ENCODE measurements at regions not wholly inside any gene's neighbourhood (a gene's known extent, or its start where the extent isn't known, plus 50 kb on each side); places are given as distances from the start of the nearest gene placed in this dataset.

DNA sequence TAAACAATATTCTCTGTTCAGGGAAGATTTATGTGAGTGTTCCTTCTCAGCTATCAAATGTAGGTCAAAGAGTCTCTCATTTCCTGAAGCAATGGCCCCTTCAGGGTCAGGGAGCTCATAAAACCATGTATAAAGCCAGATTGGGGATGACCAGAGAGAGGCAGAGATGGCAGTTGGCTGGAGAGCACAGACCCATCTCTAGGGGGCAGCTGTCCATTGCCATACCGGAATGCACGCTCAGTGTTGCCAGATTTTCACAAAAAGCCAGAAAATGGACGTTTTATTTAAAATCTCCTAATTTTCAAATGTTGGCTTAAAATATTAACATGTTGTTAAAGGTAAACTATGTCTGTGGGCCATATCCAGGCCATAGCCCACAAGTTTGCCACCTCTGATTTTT is 1920.7 kb upstream of the CELF4 start:
- H3K27ac ChIP-seq, result no peak overlapping the region
- TF ChIP-seq, protein P1, sequence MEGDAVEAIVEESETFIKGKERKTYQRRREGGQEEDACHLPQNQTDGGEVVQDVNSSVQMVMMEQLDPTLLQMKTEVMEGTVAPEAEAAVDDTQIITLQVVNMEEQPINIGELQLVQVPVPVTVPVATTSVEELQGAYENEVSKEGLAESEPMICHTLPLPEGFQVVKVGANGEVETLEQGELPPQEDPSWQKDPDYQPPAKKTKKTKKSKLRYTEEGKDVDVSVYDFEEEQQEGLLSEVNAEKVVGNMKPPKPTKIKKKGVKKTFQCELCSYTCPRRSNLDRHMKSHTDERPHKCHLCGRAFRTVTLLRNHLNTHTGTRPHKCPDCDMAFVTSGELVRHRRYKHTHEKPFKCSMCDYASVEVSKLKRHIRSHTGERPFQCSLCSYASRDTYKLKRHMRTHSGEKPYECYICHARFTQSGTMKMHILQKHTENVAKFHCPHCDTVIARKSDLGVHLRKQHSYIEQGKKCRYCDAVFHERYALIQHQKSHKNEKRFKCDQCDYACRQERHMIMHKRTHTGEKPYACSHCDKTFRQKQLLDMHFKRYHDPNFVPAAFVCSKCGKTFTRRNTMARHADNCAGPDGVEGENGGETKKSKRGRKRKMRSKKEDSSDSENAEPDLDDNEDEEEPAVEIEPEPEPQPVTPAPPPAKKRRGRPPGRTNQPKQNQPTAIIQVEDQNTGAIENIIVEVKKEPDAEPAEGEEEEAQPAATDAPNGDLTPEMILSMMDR (IDR thresholded peaks at IDR 0.05), result no peak
- TF ChIP-seq POLR2A (IDR thresholded peaks at IDR 0.05), result no peak
- no peaks in the 10 kb centered on the region for H3K36me3 ChIP-seq
- no peaks in the 10 kb centered on the region for H3K27me3 ChIP-seq
- no peak overlapping the region for H3K4me3 ChIP-seq
- H3K4me1 ChIP-seq, result no peaks in the 10 kb centered on the region
- H3K9me3 ChIP-seq, result no peaks in the 10 kb centered on the region
- DNase-seq, result no peak

DNA sequence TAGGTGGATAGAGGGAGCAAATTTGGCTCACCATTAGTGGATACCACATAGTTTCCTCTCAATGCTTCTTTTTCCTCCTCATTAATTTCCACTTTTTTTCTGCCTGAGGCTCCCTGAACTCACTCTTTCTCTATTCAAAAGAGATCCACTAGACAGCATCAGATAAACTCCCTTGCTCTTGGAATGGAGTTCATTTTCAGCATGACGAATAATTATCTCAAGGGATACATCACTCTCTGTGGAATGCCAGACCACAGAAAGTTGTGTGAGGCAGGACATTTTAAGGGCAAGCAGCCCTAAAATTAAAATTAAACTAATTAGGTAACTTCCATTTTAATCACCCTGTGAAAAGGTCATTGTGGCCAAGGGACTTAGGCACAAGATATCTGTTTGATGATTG is 1920.1 kb upstream of the CELF4 start:
- H3K36me3 ChIP-seq, result no peaks in the 10 kb centered on the region
- H3K9me3 ChIP-seq, result no peaks in the 10 kb centered on the region

DNA sequence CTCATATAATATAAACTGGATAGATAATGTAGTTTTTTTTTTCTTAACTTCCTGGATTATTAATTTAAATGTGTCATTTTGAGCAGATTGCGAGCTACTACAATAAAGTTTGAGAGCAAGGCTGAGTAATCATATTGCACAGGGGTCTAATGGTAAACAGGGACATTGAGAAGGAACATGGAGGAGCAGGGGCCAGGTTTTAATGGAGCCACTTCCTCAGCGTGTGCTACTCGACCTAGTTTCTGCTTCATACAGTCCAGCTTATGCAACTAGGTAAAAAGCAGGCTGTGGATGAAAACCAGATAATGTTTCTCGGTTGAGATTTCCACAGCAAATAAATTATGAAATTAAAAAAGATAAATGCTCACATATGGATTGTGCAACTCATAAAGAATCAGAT is 1915.7 kb upstream of the CELF4 start:
- no peaks in the 10 kb centered on the region for H3K27me3 ChIP-seq
- no peak overlapping the region for H3K27ac ChIP-seq
- no peaks in the 10 kb centered on the region for H3K9me3 ChIP-seq
- DNase-seq, result no peak
- no peak overlapping the region for H3K4me3 ChIP-seq
- H3K36me3 ChIP-seq, result no peaks in the 10 kb centered on the region
- no peaks in the 10 kb centered on the region for H3K4me1 ChIP-seq
- TF ChIP-seq, protein P1 (IDR thresholded peaks at IDR 0.05), result no peak
- no peak for TF ChIP-seq POLR2A (IDR thresholded peaks at IDR 0.05)

More for the DNA sequence above, 1920.1 kb upstream of the CELF4 start:
- no peak for DNase-seq
- Histone ChIP-seq H3K4me1 (no peaks in the 10 kb centered on the region), H3K4me3 (no peak overlapping the region), H3K27me3 (no peaks in the 10 kb centered on the region), H3K27ac (no peak overlapping the region)
- TF ChIP-seq POLR2A (IDR thresholded peaks at IDR 0.05), result no peak
- TF ChIP-seq, protein P1 (IDR thresholded peaks at IDR 0.05), result no peak

DNA sequence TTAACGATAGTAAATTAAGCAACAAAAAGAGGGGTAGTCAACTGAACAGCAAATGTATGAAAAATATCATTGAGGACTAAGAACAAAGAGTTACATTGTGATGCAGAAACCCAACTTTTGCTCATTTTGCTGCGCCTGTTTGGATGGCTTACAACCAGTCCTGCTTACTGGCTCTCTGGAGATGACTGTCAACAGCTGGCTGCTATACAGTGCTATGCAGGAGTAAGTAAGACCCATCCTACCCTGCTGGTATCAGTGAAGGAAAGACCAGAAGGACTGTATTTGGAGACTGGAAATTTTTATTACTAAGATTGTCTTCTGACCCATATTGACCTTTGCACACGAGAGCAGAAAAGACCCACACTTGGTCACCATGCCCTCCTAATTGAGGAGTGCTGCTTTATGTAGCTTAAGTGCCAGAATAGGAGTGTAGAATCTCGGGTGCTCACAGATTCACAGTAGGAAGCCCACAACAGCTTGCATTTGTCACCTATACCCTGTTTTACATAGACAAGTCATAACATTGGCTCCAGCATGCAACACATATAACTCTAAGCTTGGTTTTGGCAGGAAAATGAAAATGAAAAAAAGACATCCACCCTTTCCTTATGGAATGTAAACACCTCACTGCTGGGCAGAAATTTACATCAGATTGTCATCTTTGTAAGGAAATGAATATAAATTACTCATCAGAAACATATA is 1915.0 kb upstream of the CELF4 start:
- Histone ChIP-seq H3K36me3 (no peaks in the 10 kb centered on the region), H3K27me3 (no peaks in the 10 kb centered on the region), H3K4me1 (no peaks in the 10 kb centered on the region), H3K4me3 (no peak overlapping the region), H3K9me3 (no peaks in the 10 kb centered on the region), H3K27ac (no peak overlapping the region)
- TF ChIP-seq, protein P1 (IDR thresholded peaks at IDR 0.05), result no peak
- no peak for TF ChIP-seq POLR2A (IDR thresholded peaks at IDR 0.05)
- DNase-seq, result no peak

DNA sequence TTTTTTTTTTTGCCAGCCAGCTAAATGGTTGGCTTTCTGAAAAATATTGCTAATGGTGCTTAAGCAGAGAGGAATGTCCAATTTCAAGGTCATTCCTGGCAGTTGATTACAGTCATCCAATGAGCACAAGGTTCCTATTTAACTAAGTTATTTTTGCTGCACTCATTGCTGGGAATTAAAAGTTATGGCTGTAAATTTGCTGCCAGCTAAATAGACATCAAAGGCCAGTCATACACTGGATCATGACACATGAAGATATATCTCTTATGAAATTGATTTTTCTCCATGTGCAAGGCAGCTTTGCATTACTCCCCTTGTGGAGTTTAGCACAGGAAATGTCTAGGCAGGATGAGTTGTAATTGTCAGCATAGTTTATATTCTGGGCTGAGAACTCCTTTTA is 1898.4 kb upstream of the CELF4 start:
- H3K4me3 ChIP-seq, result no peak overlapping the region
- H3K36me3 ChIP-seq, result no peaks in the 10 kb centered on the region
- no peaks in the 10 kb centered on the region for H3K9me3 ChIP-seq
- H3K4me1 ChIP-seq, result no peaks in the 10 kb centered on the region
- H3K27me3 ChIP-seq, result no peaks in the 10 kb centered on the region
- no peak for TF ChIP-seq POLR2A (IDR thresholded peaks at IDR 0.05)
- TF ChIP-seq, protein P1 (IDR thresholded peaks at IDR 0.05), result no peak
- DNase-seq, result no peak
- no peak overlapping the region for H3K27ac ChIP-seq

DNA sequence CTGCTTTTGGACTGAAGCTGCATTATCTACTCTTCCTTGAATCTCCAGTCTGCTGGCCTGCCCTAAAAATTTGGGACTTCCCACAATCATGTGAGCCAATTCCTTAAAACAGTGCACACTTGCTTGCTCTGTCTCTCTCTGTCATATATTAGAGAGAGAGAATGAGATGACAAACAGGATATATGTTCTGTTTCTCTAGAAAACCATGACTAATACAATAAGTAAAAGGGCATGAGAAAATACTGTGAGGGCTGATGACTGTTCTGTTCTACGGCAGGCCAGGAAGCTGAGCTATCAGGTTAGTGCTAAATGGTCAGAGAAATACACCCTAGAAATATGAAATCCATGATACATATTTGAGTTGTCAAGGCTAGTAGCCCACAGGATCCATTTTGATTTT is 1896.8 kb upstream of the CELF4 start:
- Histone ChIP-seq H3K4me3 (no peak overlapping the region), H3K36me3 (no peaks in the 10 kb centered on the region), H3K27me3 (no peaks in the 10 kb centered on the region), H3K27ac (no peak overlapping the region), H3K9me3 (no peaks in the 10 kb centered on the region), H3K4me1 (no peaks in the 10 kb centered on the region)
- TF ChIP-seq, protein P1 (IDR thresholded peaks at IDR 0.05), result no peak
- no peak for TF ChIP-seq POLR2A (IDR thresholded peaks at IDR 0.05)
- DNase-seq, result no peak

All from Peyer's patch (tissue), 4 donors.